HCT116 (cell line): ENCODE measurements at regions not wholly inside any gene's neighbourhood (a gene's known extent, or its start where the extent isn't known, plus 50 kb on each side); places are given as distances from the start of the nearest gene placed in this dataset.

Experiments used
- ATAC-seq: fragments of 200-7000 bp; cut with Tn5 transposase; 2 replicates; pipeline ENCODE4 v1.9.1; 2020; ENCODE audit warnings: mild to moderate bottlenecking, moderate library complexity
- BruUV-seq: library from RNA; stranded (reverse); fragments of 400-500 nt; replicated peaks from 2 replicates; lab custom pipeline; 2021; lab: Mats Ljungman, UMichigan
- CTCF ChIA-PET: fragments of 300-600 bp; sonication (Branson Sonifier 250); formaldehyde crosslinking; loops from one replicate; lab custom pipeline; 2021; ENCODE audit warnings: antibody characterized with exemption; lab: Charles Lee
- POLR2A ChIA-PET: fragments of 300-600, 350-600 bp; sonication (Branson Sonifier 250); formaldehyde crosslinking; loops from one replicate; lab custom pipeline; 2021; ENCODE audit warnings: antibody characterized with exemption; lab: Charles Lee
- RAD21 ChIA-PET, 2 experiments: fragments of 300-600 bp; sonication (Branson Sonifier 250); formaldehyde crosslinking; loops; one replicate each; lab custom pipeline; 2023; ENCODE audit warnings: low total read pairs in 2 of 2; ENCODE audit not compliant: uncharacterized antibody in 2 of 2, unreplicated experiment in 2 of 2, low non-redundant PET in 1 of 2; lab: Charles Lee
- DNase-seq: peaks from one replicate; pipeline ENCODE4 v3.0.0-alpha.2; 2010; ENCODE audit warnings: low read depth, low spot score
- H2AFZ ChIP-seq: fragments of 200-600 bp; shearing (Covaris generic), sonication (generic); 2 replicates; pipeline ENCODE4 v1.6.1; 2017; ENCODE audit warnings: low read depth, mixed run types, mixed read lengths, antibody characterized with exemption, low read length; ENCODE audit not compliant: poor library complexity, severe bottlenecking
- H3K27ac ChIP-seq: 2 replicates; pipeline ENCODE4 v1.5.1; 2012; ENCODE audit warnings: low read depth, low read length
- H3K27me3 ChIP-seq: fragments of 200-600 bp; sonication (generic); 2 replicates; pipeline ENCODE4 v1.6.1; 2016; ENCODE audit warnings: mixed run types, low read length, mixed read lengths; ENCODE audit not compliant: insufficient read depth
- H3K36me3 ChIP-seq, 2 experiments: fragments of 200-500 bp in 1 of 2; fragments of 200-600 bp in 1 of 2; sonication (Bioruptor generic) in 1 of 2; sonication (generic) in 1 of 2; 2 replicates each; pipeline versions ENCODE4 v1.5.1 to v1.6.1; 2014 to 2016; ENCODE audit warnings: low read length in 2 of 2, inconsistent platforms in 1 of 2, mixed read lengths in 1 of 2, mixed run types in 1 of 2; ENCODE audit not compliant: insufficient read depth in 2 of 2, control insufficient read depth in 1 of 2
- H3K4me1 ChIP-seq, 2 experiments: fragments of 200-600 bp in 1 of 2; sonication (generic) in 1 of 2; 2 replicates each; pipeline versions ENCODE4 v1.5.1 to v1.6.1; 2012 to 2017; ENCODE audit warnings: low read length in 2 of 2, inconsistent platforms in 1 of 2, mild to moderate bottlenecking in 1 of 2, mixed read lengths in 1 of 2, mixed run types in 1 of 2, moderate library complexity in 1 of 2; ENCODE audit not compliant: insufficient read depth in 2 of 2, control insufficient read depth in 1 of 2
- H3K4me2 ChIP-seq: fragments of 200-600 bp; sonication (generic); 2 replicates; pipeline ENCODE4 v1.6.1; 2017; ENCODE audit warnings: mixed run types, low read length, mixed read lengths
- H3K4me3 ChIP-seq, 2 experiments: fragments of 200-600 bp in 1 of 2; sonication (generic) in 1 of 2; replicated peaks in 1 of 2; 2 replicates each; pipeline ENCODE4 v1.5.1; 2011 to 2016; ENCODE audit warnings: low read length in 2 of 2, control low read depth in 1 of 2, low read depth in 1 of 2, mild to moderate bottlenecking in 1 of 2, mixed read lengths in 1 of 2, mixed run types in 1 of 2
- H3K79me2 ChIP-seq: fragments of 200-600 bp; sonication (generic); 2 replicates; pipeline ENCODE4 v1.6.1; 2017; ENCODE audit warnings: mild to moderate bottlenecking, mixed run types, low read length, moderate library complexity, mixed read lengths; ENCODE audit not compliant: insufficient read depth
- H3K9ac ChIP-seq: fragments of 200-600 bp; sonication (generic); 2 replicates; pipeline ENCODE4 v1.6.1; 2016; ENCODE audit warnings: low read length, mixed read lengths
- H3K9me2 ChIP-seq: fragments of 200-600 bp; sonication (generic), shearing (Covaris generic); 2 replicates; pipeline ENCODE4 v1.6.1; 2017; ENCODE audit warnings: mixed run types, mild to moderate bottlenecking, moderate library complexity; ENCODE audit not compliant: insufficient read depth
- H3K9me3 ChIP-seq, 2 experiments: fragments of 200-500 bp in 1 of 2; fragments of 200-600 bp in 1 of 2; sonication (Bioruptor generic) in 1 of 2; sonication (generic) in 1 of 2; 2 replicates each; pipeline ENCODE4 v1.6.1; 2014 to 2017; ENCODE audit warnings: low read length in 2 of 2, mixed read lengths in 2 of 2, inconsistent platforms in 1 of 2, low read depth in 1 of 2, mild to moderate bottlenecking in 1 of 2, mixed run types in 1 of 2, moderate library complexity in 1 of 2; ENCODE audit not compliant: control insufficient read depth in 1 of 2, insufficient read depth in 1 of 2
- H4K20me1 ChIP-seq: fragments of 200-600 bp; sonication (generic), shearing (Covaris generic); 2 replicates; pipeline ENCODE4 v1.6.1; 2017; ENCODE audit warnings: mixed run types, mild to moderate bottlenecking, moderate library complexity; ENCODE audit not compliant: insufficient read depth
- CBX3 ChIP-seq: IDR thresholded peaks from 2 replicates; pipeline ENCODE4 v1.6.1; 2012; ENCODE audit warnings: low read depth
- CEBPB ChIP-seq: IDR thresholded peaks from 2 replicates; pipeline ENCODE4 v1.6.1; 2012; ENCODE audit warnings: low read depth
- EGR1 ChIP-seq: IDR thresholded peaks from 2 replicates; pipeline ENCODE4 v1.6.1; 2012; ENCODE audit warnings: low read depth
- EZH2 ChIP-seq: fragments of 200-600 bp; sonication (generic); IDR thresholded peaks from 2 replicates; pipeline ENCODE4 v1.6.1; 2017; ENCODE audit warnings: antibody characterized with exemption, mixed run types
- JUND ChIP-seq: IDR thresholded peaks from 2 replicates; pipeline ENCODE4 v1.6.1; 2012
- SIN3A ChIP-seq: IDR thresholded peaks from 2 replicates; pipeline ENCODE4 v1.6.1; 2012; ENCODE audit warnings: low read depth
- SP1 ChIP-seq: IDR thresholded peaks from 2 replicates; pipeline ENCODE4 v1.6.1; 2012; ENCODE audit warnings: low read depth
- SRF ChIP-seq: IDR thresholded peaks from 2 replicates; pipeline ENCODE4 v1.6.1; 2012; ENCODE audit warnings: low read depth
- ZNF274 ChIP-seq: fragments of 200-500 bp; sonication (Bioruptor generic); IDR thresholded peaks from 2 replicates; pipeline ENCODE4 v1.6.1; 2014; ENCODE audit warnings: mild to moderate bottlenecking, low read depth, low read length, inconsistent platforms
- intact Hi-C: fragments of 100-400 bp; cut with micrococcal nuclease; formaldehyde crosslinking; loops from 2 replicates; pipeline ENCODE4 v1.10.0; 2022
- TF ChIP-seq, protein P1 (sequence below): IDR thresholded peaks from 2 replicates; pipeline ENCODE4 v1.6.1; 2011; ENCODE audit warnings: mild to moderate bottlenecking, low read length, moderate library complexity; ENCODE audit not compliant: insufficient replicate concordance; ENCODE audit errors: extremely low read depth

GRCh38 chr10:69703256-69703655 is 73.2 kb downstream of the FAM241B start:
- Histone ChIP-seq H3K9me2 (no peaks in the 10 kb centered on the region), H3K36me3 (no peaks in the 10 kb centered on the region), H3K9ac (no peak overlapping the region), H3K4me3 (no peak overlapping the region), H3K9me3 (no peaks in the 10 kb centered on the region; a peak in 1 of 4 replicates), H3K79me2 (no peaks in the 10 kb centered on the region), H3K27me3 (peaks cover 12% of the 10 kb centered on the region; the same call in 1 of the 2 replicates), H2AFZ (no peak overlapping the region), H4K20me1 (no peaks in the 10 kb centered on the region), H3K4me2 (no peak overlapping the region), H3K27ac (no peak overlapping the region), H3K4me1 (peaks cover 0 to 9% of the 10 kb centered on the region in 2 experiments; a peak in 1 of 4 replicates)
- no peak for ATAC-seq
- ChIA-PET CTCF (no interaction called here), POLR2A (no interaction called here), RAD21 (no interaction called here)
- BruUV-seq, result no TSS peak
- intact Hi-C loops, result no loop called here
- DNase-seq, result no peak
- TF ChIP-seq JUND (no peak), SIN3A (no peak), SP1 (no peak), EZH2 (no peak), ZNF274 (no peak), CBX3 (no peak), SRF (no peak), CEBPB (no peak), EGR1 (no peak)
- TF ChIP-seq, protein P1, sequence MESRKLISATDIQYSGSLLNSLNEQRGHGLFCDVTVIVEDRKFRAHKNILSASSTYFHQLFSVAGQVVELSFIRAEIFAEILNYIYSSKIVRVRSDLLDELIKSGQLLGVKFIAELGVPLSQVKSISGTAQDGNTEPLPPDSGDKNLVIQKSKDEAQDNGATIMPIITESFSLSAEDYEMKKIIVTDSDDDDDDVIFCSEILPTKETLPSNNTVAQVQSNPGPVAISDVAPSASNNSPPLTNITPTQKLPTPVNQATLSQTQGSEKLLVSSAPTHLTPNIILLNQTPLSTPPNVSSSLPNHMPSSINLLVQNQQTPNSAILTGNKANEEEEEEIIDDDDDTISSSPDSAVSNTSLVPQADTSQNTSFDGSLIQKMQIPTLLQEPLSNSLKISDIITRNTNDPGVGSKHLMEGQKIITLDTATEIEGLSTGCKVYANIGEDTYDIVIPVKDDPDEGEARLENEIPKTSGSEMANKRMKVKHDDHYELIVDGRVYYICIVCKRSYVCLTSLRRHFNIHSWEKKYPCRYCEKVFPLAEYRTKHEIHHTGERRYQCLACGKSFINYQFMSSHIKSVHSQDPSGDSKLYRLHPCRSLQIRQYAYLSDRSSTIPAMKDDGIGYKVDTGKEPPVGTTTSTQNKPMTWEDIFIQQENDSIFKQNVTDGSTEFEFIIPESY, result no peak
